ENCODE measurements at regions not wholly inside any gene's neighbourhood (a gene's known extent, or its start where the extent isn't known, plus 50 kb on each side); places are given as distances from the start of the nearest gene placed in this dataset.

- TF ChIP-seq CTCF (IDR thresholded peaks at IDR 0.05), result no peak
- TF ChIP-seq POLR2A (IDR thresholded peaks at IDR 0.05), result no peak
Observed at GRCh38 chr18:61239051-61239450, 94.2 kb upstream of the CDH20 start.

All from body of pancreas (tissue), 4 donors.